HEK293 (cell line): ENCODE measurements at regions not wholly inside any gene's neighbourhood (a gene's known extent, or its start where the extent isn't known, plus 50 kb on each side); places are given as distances from the start of the nearest gene placed in this dataset.

Source experiments
- CTCF ChIA-PET: fragments of 350-600 bp; formaldehyde crosslinking; extraction: SDS; loops from one replicate; lab custom pipeline; 2021; ENCODE audit warnings: antibody characterized with exemption; lab: Yijun Ruan, JAX
- POLR2A ChIA-PET: fragments of 300-600 bp; formaldehyde crosslinking; extraction: SDS; loops from one replicate; lab custom pipeline; 2020; ENCODE audit warnings: antibody characterized with exemption, inconsistent platforms; lab: Yijun Ruan, JAX
- H3K27ac ChIP-seq: fragments of 200-500 bp; sonication (Bioruptor generic); 2 replicates; pipeline ENCODE4 v1.5.1; 2014; ENCODE audit warnings: low read depth, low read length, control low read depth, inconsistent platforms; ENCODE audit errors: extremely low read depth
- H3K36me3 ChIP-seq, 2 experiments: fragments of 200-500 bp in 1 of 2; sonication (Bioruptor generic) in 1 of 2; 1 replicate in 1 of 2; 2 replicates in 1 of 2; pipeline ENCODE4 v1.5.1; 2014 to 2017; ENCODE audit warnings: inconsistent platforms in 2 of 2, low read length in 2 of 2; ENCODE audit not compliant: control insufficient read depth in 2 of 2, insufficient read depth in 1 of 2
- H3K4me1 ChIP-seq: fragments of 200-500 bp; sonication (Bioruptor generic); 2 replicates; pipeline ENCODE4 v1.5.1; 2014; ENCODE audit warnings: mild to moderate bottlenecking, low read length, inconsistent platforms; ENCODE audit not compliant: control insufficient read depth, insufficient read depth
- H3K4me3 ChIP-seq: 2 replicates; pipeline ENCODE4 v1.5.1; 2011; ENCODE audit warnings: low read depth, mild to moderate bottlenecking, control low read depth, low read length, moderate library complexity
- H3K9me3 ChIP-seq: fragments of 200-500 bp; sonication (Bioruptor generic); 2 replicates; pipeline ENCODE4 v1.5.1; 2014; ENCODE audit warnings: low read depth, low read length, inconsistent platforms; ENCODE audit not compliant: control insufficient read depth, insufficient read depth
- GLIS1 ChIP-seq: fragments of 450-650 bp; formaldehyde crosslinking; IDR thresholded peaks from 2 replicates; pipeline ENCODE4 v1.5.1; 2016; ENCODE audit warnings: missing biosample characterization, missing genetic modification characterization
- KLF1 ChIP-seq: fragments of 450-650 bp; formaldehyde crosslinking; IDR thresholded peaks from 2 replicates; pipeline ENCODE4 v1.5.1; 2016; ENCODE audit warnings: missing biosample characterization, missing genetic modification characterization
- REST ChIP-seq: fragments of 450-650 bp; formaldehyde crosslinking; IDR thresholded peaks from 2 replicates; pipeline ENCODE4 v1.5.1; 2016; ENCODE audit warnings: missing biosample characterization, missing genetic modification characterization
- TRIM28 ChIP-seq: IDR thresholded peaks from 2 replicates; pipeline ENCODE4 v1.6.1; 2011; ENCODE audit warnings: low read length, control low read depth, borderline replicate concordance
- WT1 ChIP-seq: fragments of 450-650 bp; formaldehyde crosslinking; IDR thresholded peaks from 2 replicates; pipeline ENCODE4 v1.5.1; 2016; ENCODE audit warnings: missing biosample characterization, missing genetic modification characterization
- ZBTB44 ChIP-seq: fragments of 450-650 bp; IDR thresholded peaks from 2 replicates; pipeline ENCODE4 v1.5.1; 2018; ENCODE audit warnings: missing biosample characterization, mild to moderate bottlenecking, missing genetic modification characterization
- ZNF221 ChIP-seq: fragments of 450-650 bp; formaldehyde crosslinking; IDR thresholded peaks from 2 replicates; pipeline ENCODE4 v1.5.1; 2017; ENCODE audit warnings: missing biosample characterization, missing genetic modification characterization, borderline replicate concordance
- ZNF521 ChIP-seq: fragments of 450-650 bp; formaldehyde crosslinking; IDR thresholded peaks from 2 replicates; pipeline ENCODE4 v1.5.1; 2017; ENCODE audit warnings: missing biosample characterization, mild to moderate bottlenecking, missing genetic modification characterization
- ZNF623 ChIP-seq: fragments of 450-650 bp; formaldehyde crosslinking; IDR thresholded peaks from 2 replicates; pipeline ENCODE4 v1.5.1; 2016; ENCODE audit warnings: missing biosample characterization, missing genetic modification characterization
- ZNF664 ChIP-seq: fragments of 450-650 bp; formaldehyde crosslinking; IDR thresholded peaks from 2 replicates; pipeline ENCODE4 v1.5.1; 2016; ENCODE audit warnings: missing biosample characterization, missing genetic modification characterization
- ZNF692 ChIP-seq: fragments of 450-650 bp; formaldehyde crosslinking; IDR thresholded peaks from 2 replicates; pipeline ENCODE4 v1.5.1; 2016; ENCODE audit warnings: missing biosample characterization, missing genetic modification characterization
- ZNF747 ChIP-seq: fragments of 450-650 bp; formaldehyde crosslinking; IDR thresholded peaks from 2 replicates; pipeline ENCODE4 v1.5.1; 2016; ENCODE audit warnings: missing biosample characterization, missing genetic modification characterization
- ZNF777 ChIP-seq: fragments of 450-650 bp; formaldehyde crosslinking; IDR thresholded peaks from 2 replicates; pipeline ENCODE4 v1.5.1; 2017; ENCODE audit warnings: missing biosample characterization, missing genetic modification characterization, borderline replicate concordance
- ZSCAN4 ChIP-seq: fragments of 450-650 bp; formaldehyde crosslinking; IDR thresholded peaks from 2 replicates; pipeline ENCODE4 v1.5.1; 2017; ENCODE audit warnings: missing biosample characterization, missing genetic modification characterization

GRCh38 chr5:56588131-56588487 is 227.2 kb upstream of the MAP3K1 start:
- Histone ChIP-seq H3K9me3 (no peaks in the 10 kb centered on the region), H3K36me3 (no peaks in the 10 kb centered on the region), H3K4me3 (no peak overlapping the region), H3K4me1 (0 out of 2 replicates have a peak, but pooled peaks cover 5% of the 10 kb centered on the region), H3K27ac (no peak overlapping the region)
- CTCF ChIA-PET, result no interaction called here
- POLR2A ChIA-PET, result no interaction called here
- TF ChIP-seq ZNF221, result no peak
- peak; percentile 55; the same call in 1 of the 2 replicates for TF ChIP-seq REST (tag by site-specific recombination)

- ChIA-PET POLR2A (no interaction called here), CTCF (no interaction called here)
- H3K36me3 ChIP-seq, result no peaks in the 10 kb centered on the region
- no peaks in the 10 kb centered on the region for H3K9me3 ChIP-seq
- TF ChIP-seq ZNF692 (tag by site-specific recombination) (0 out of 2 replicates have a peak, but pooled peaks have one; percentile 25), ZSCAN4 (tag by site-specific recombination) (no peak), ZBTB44 (no peak), ZNF777 (tag by site-specific recombination) (no peak), ZNF623 (peak; percentile 64), ZNF747 (tag by site-specific recombination) (no peak)
- no peak overlapping the region for H3K27ac ChIP-seq
- no peak overlapping the region for H3K4me3 ChIP-seq
- 0 out of 2 replicates have a peak, but pooled peaks cover 5% of the 10 kb centered on the region for H3K4me1 ChIP-seq
Observed at GRCh38 chr5:56587381-56588130, 227.8 kb upstream of the MAP3K1 start.

- H3K27ac ChIP-seq, result no peak overlapping the region
- ChIA-PET CTCF (interaction anchor here (0.7 to 1.7 kb wide), 2 partner anchors 9 to 11 kb away, joined by 3 to 4 read pairs; no protein-coding TSS in a partner anchor), POLR2A (no interaction called here)
- no peaks in the 10 kb centered on the region for H3K9me3 ChIP-seq
- no peaks in the 10 kb centered on the region for H3K36me3 ChIP-seq
- H3K4me1 ChIP-seq, result 0 out of 2 replicates have a peak, but pooled peaks cover 5% of the 10 kb centered on the region
- no peak overlapping the region for H3K4me3 ChIP-seq
- TF ChIP-seq TRIM28 (0 out of 2 replicates have a peak, but pooled peaks have one; percentile 25), ZNF521 (tag by site-specific recombination) (no peak), ZNF664 (no peak), GLIS1 (tag by site-specific recombination) (no peak), WT1 (no peak), KLF1 (peak; percentile 29; the same call in 1 of the 2 replicates)
Observed at GRCh38 chr5:56585999-56586691, 229.2 kb upstream of the MAP3K1 start.
